ENCODE measurements at regions not wholly inside any gene's neighbourhood (a gene's known extent, or its start where the extent isn't known, plus 50 kb on each side); places are given as distances from the start of the nearest gene placed in this dataset.

DNA sequence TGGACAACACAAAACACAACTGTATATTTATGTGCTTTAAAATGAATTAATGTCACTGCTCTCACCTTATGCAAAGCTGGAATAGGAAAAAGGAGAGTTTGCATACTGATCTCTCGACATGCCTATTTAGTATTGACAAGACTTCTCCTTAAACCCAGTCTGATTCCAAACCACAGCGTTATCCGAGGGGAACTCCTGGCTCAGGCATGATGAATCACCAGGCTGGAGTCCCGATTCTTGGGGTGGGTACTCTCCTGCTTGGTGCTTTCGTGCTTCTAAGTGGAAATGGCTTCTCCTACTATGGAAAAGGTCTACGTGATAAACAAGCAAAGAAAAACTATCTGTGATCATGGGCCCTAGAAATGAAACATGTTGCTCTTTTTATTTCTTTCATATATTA lies 88.9 kb upstream of the SLC35G4 start:
- no peaks in the 10 kb centered on the region for H3F3A ChIP-seq (ENCODE audit: insufficient read depth)
- H3K9ac ChIP-seq, result no peak overlapping the region
- no peaks in the 10 kb centered on the region; the same call in 1 of the 2 replicates for H3K27me3 ChIP-seq (replicated peaks; ENCODE audit: insufficient read depth)
- H3K9me3 ChIP-seq (ENCODE audit: low read depth), result no peaks in the 10 kb centered on the region
- in situ Hi-C loops (cut with MboI), result no loop called here
- H3K4me3 ChIP-seq, result no peak overlapping the region
- no peaks in the 10 kb centered on the region for H3K36me3 ChIP-seq (ENCODE audit: low read depth)
- H3K4me2 ChIP-seq (ENCODE audit: unreplicated experiment), result no peak overlapping the region
- H3K4me1 ChIP-seq (ENCODE audit: insufficient read depth), result no peaks in the 10 kb centered on the region
- DNase-seq, result no peak
- H2AFZ ChIP-seq, result no peak overlapping the region
- no peak overlapping the region for H3K27ac ChIP-seq
- no peaks in the 10 kb centered on the region for H4K20me1 ChIP-seq (ENCODE audit: insufficient read depth)
- no peaks in the 10 kb centered on the region for H3K9me2 ChIP-seq (ENCODE audit: insufficient read depth)
- TF ChIP-seq EZH2 (IDR thresholded peaks at IDR 0.05; ENCODE audit: insufficient read depth, poor library complexity, severe bottlenecking) (no peak), EZH2phosphoT487 (IDR thresholded peaks at IDR 0.05; ENCODE audit: insufficient read depth, low read depth) (no peak)
- H3K79me2 ChIP-seq (ENCODE audit: insufficient read depth), result no peaks in the 10 kb centered on the region
- WGBS, 2 experiments (ENCODE audit: low coverage in 1 of 2, low lambda C conversion rate in 2 of 2, missing lambda C conversion rate in 2 of 2), result 57 to 60% methylated on average over 6 of the region's 6 CpGs

GRCh38 chr18:11518788-11519685 lies 90.4 kb upstream of the SLC35G4 start:
- Histone ChIP-seq H3K79me2 (ENCODE audit: insufficient read depth) (no peaks in the 10 kb centered on the region), H3K4me1 (ENCODE audit: insufficient read depth) (no peaks in the 10 kb centered on the region), H3K9me3 (ENCODE audit: low read depth) (no peaks in the 10 kb centered on the region), H3F3A (ENCODE audit: insufficient read depth) (no peaks in the 10 kb centered on the region), H3K27me3 (replicated peaks; ENCODE audit: insufficient read depth) (no peaks in the 10 kb centered on the region), H3K4me3 (no peak overlapping the region), H2AFZ (no peak overlapping the region), H3K36me3 (ENCODE audit: low read depth) (no peaks in the 10 kb centered on the region), H3K9ac (no peak overlapping the region), H3K27ac (no peak overlapping the region), H4K20me1 (ENCODE audit: insufficient read depth) (no peaks in the 10 kb centered on the region), H3K4me2 (ENCODE audit: unreplicated experiment) (no peak overlapping the region), H3K9me2 (ENCODE audit: insufficient read depth) (no peaks in the 10 kb centered on the region)
- DNase-seq, result peak; percentile 46
- TF ChIP-seq EZH2phosphoT487 (IDR thresholded peaks at IDR 0.05; ENCODE audit: insufficient read depth, low read depth) (no peak), EZH2 (IDR thresholded peaks at IDR 0.05; ENCODE audit: insufficient read depth, poor library complexity, severe bottlenecking) (no peak)
- WGBS, 2 experiments (ENCODE audit: low coverage in 1 of 2, low lambda C conversion rate in 2 of 2, missing lambda C conversion rate in 2 of 2), result 83 to 86% methylated on average over 24 of the region's 24 CpGs
- in situ Hi-C loops (cut with MboI), result no loop called here

GRCh38 chr18:11517704-11518103 lies 91.7 kb upstream of the SLC35G4 start:
- TF ChIP-seq EZH2phosphoT487 (IDR thresholded peaks at IDR 0.05; ENCODE audit: insufficient read depth, low read depth), result no peak
- TF ChIP-seq EZH2 (IDR thresholded peaks at IDR 0.05; ENCODE audit: insufficient read depth, poor library complexity, severe bottlenecking), result no peak
- Histone ChIP-seq H3K4me1 (ENCODE audit: insufficient read depth) (no peaks in the 10 kb centered on the region), H3K79me2 (ENCODE audit: insufficient read depth) (no peaks in the 10 kb centered on the region), H3K4me3 (no peak overlapping the region), H3K9ac (no peak overlapping the region), H3K4me2 (ENCODE audit: unreplicated experiment) (no peak overlapping the region), H3K27me3 (replicated peaks; ENCODE audit: insufficient read depth) (no peaks in the 10 kb centered on the region), H3K36me3 (ENCODE audit: low read depth) (no peaks in the 10 kb centered on the region), H3K27ac (no peak overlapping the region), H3K9me3 (ENCODE audit: low read depth) (no peaks in the 10 kb centered on the region), H4K20me1 (ENCODE audit: insufficient read depth) (no peaks in the 10 kb centered on the region), H2AFZ (no peak overlapping the region), H3F3A (ENCODE audit: insufficient read depth) (no peaks in the 10 kb centered on the region), H3K9me2 (ENCODE audit: insufficient read depth) (no peaks in the 10 kb centered on the region)
- in situ Hi-C loops (cut with MboI), result no loop called here
- WGBS, 2 experiments (ENCODE audit: low coverage in 1 of 2, low lambda C conversion rate in 2 of 2, missing lambda C conversion rate in 2 of 2), result 54 to 63% methylated on average over 3 of the region's 3 CpGs
- DNase-seq, result no peak

- Histone ChIP-seq H3K4me2 (ENCODE audit: unreplicated experiment) (no peak overlapping the region), H3K4me3 (no peak overlapping the region), H3K79me2 (ENCODE audit: insufficient read depth) (no peaks in the 10 kb centered on the region), H3F3A (ENCODE audit: insufficient read depth) (no peaks in the 10 kb centered on the region), H4K20me1 (ENCODE audit: insufficient read depth) (no peaks in the 10 kb centered on the region), H3K9me3 (ENCODE audit: low read depth) (no peaks in the 10 kb centered on the region), H3K9ac (no peak overlapping the region), H3K9me2 (ENCODE audit: insufficient read depth) (no peaks in the 10 kb centered on the region), H2AFZ (no peak overlapping the region), H3K27ac (no peak overlapping the region), H3K36me3 (ENCODE audit: low read depth) (no peaks in the 10 kb centered on the region), H3K27me3 (replicated peaks; ENCODE audit: insufficient read depth) (no peaks in the 10 kb centered on the region), H3K4me1 (ENCODE audit: insufficient read depth) (no peaks in the 10 kb centered on the region)
- WGBS, 2 experiments (ENCODE audit: low coverage in 1 of 2, low lambda C conversion rate in 2 of 2, missing lambda C conversion rate in 2 of 2), result 49 to 52% methylated on average over 14 of the region's 14 CpGs
- in situ Hi-C loops (cut with MboI), result no loop called here
- peak; percentile 35 for DNase-seq
- TF ChIP-seq EZH2phosphoT487 (IDR thresholded peaks at IDR 0.05; ENCODE audit: insufficient read depth, low read depth) (no peak), EZH2 (IDR thresholded peaks at IDR 0.05; ENCODE audit: insufficient read depth, poor library complexity, severe bottlenecking) (no peak)
These were observed 92.5 kb upstream of the SLC35G4 start for GRCh38 chr18:11516751-11517503.

Data from GM23248 (cell line).